ENCODE measurements at regions not wholly inside any gene's neighbourhood (a gene's known extent, or its start where the extent isn't known, plus 50 kb on each side); places are given as distances from the start of the nearest gene placed in this dataset.

DNA sequence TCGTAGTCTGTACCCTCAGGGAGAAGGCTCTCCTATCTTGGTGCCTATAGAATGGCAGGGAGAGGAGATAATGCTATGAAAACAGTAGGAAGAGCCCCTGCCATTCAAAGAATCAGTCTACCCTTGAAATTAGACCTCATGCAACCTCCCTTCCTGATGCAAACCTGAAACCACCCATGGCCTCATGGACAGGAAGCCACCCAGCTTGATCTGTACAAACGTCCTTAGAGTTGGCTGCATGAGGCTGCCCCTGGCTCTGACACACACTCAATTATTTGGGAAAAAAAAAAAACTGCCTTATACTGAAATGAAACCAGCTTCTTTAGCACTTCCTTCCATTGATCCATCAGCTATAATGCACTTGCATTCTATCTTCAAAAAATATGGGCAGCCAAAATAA is 116.6 kb upstream of the BCL2L14 start:
- TF ChIP-seq YY1 (IDR thresholded peaks at IDR 0.05; ENCODE audit: low read depth) (no peak), NFIC (IDR thresholded peaks at IDR 0.05) (no peak), CEBPB (IDR thresholded peaks at IDR 0.05) (no peak), EGR1 (IDR thresholded peaks at IDR 0.05) (no peak), EP300 (IDR thresholded peaks at IDR 0.05; ENCODE audit: borderline replicate concordance) (no peak), USF1 (IDR thresholded peaks at IDR 0.05) (no peak), CREB1 (IDR thresholded peaks at IDR 0.05; ENCODE audit: low read depth) (no peak), TEAD4 (IDR thresholded peaks at IDR 0.05) (no peak), ZBTB7A (IDR thresholded peaks at IDR 0.05; ENCODE audit: low read depth) (no peak), REST (IDR thresholded peaks at IDR 0.05; ENCODE audit: low read depth) (no peak), TAF1 (IDR thresholded peaks at IDR 0.05; ENCODE audit: low read depth) (no peak), FOXM1 (IDR thresholded peaks at IDR 0.05; ENCODE audit: borderline replicate concordance, low read depth) (no peak)
- TF ChIP-seq, protein P1, sequence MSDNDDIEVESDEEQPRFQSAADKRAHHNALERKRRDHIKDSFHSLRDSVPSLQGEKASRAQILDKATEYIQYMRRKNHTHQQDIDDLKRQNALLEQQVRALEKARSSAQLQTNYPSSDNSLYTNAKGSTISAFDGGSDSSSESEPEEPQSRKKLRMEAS (IDR thresholded peaks at IDR 0.05): no peak

- TF ChIP-seq RAD21 (IDR thresholded peaks at IDR 0.05; ENCODE audit: low read depth): no peak
- no peak for TF ChIP-seq CREB1 (IDR thresholded peaks at IDR 0.05; ENCODE audit: low read depth)
- TF ChIP-seq FOXM1 (IDR thresholded peaks at IDR 0.05; ENCODE audit: borderline replicate concordance, low read depth): no peak
- TF ChIP-seq TAF1 (IDR thresholded peaks at IDR 0.05; ENCODE audit: low read depth): no peak
- TF ChIP-seq EGR1 (IDR thresholded peaks at IDR 0.05): no peak
- no peak for TF ChIP-seq ZBTB7A (IDR thresholded peaks at IDR 0.05; ENCODE audit: low read depth)
- TF ChIP-seq NFIC (IDR thresholded peaks at IDR 0.05): no peak
These were observed 112.3 kb upstream of the BCL2L14 start for GRCh38 chr12:11958221-11959091.

GRCh38 chr12:11959117-11959823 is 111.5 kb upstream of the BCL2L14 start:
- TF ChIP-seq NFIC (IDR thresholded peaks at IDR 0.05) (no peak), FOXM1 (IDR thresholded peaks at IDR 0.05; ENCODE audit: borderline replicate concordance, low read depth) (no peak), YY1 (IDR thresholded peaks at IDR 0.05; ENCODE audit: low read depth) (no peak), CEBPB (IDR thresholded peaks at IDR 0.05) (no peak), TEAD4 (IDR thresholded peaks at IDR 0.05) (no peak), CREB1 (IDR thresholded peaks at IDR 0.05; ENCODE audit: low read depth) (no peak)
- TF ChIP-seq, protein P1 (IDR thresholded peaks at IDR 0.05): no peak

DNA sequence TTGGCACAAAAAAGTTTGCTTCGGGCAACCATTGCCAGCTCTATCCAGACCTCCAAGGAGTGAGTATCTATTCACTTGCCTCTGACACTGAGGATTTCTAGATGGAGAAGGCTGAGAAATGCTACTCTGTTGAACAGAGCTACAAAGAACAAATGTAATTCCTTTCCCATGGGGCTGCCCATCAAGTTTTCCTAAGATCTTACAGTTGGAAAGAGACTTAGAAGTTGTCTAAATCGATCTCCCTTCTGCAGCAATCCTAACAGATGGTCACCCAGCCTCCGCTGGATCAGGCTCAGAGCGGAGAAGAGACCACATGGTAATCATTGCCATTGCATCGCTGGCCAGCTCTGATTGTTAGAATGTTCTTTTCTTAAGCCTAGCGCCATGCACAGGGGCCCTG is 110.1 kb upstream of the BCL2L14 start:
- no peak for TF ChIP-seq NFIC (IDR thresholded peaks at IDR 0.05)
- no peak for TF ChIP-seq USF1 (IDR thresholded peaks at IDR 0.05)
- no peak for TF ChIP-seq EP300 (IDR thresholded peaks at IDR 0.05; ENCODE audit: borderline replicate concordance)
- TF ChIP-seq TCF12 (IDR thresholded peaks at IDR 0.05; ENCODE audit: low read depth): no peak
- TF ChIP-seq TAF1 (IDR thresholded peaks at IDR 0.05; ENCODE audit: low read depth): no peak
- TF ChIP-seq TEAD4 (IDR thresholded peaks at IDR 0.05): no peak
- TF ChIP-seq REST (IDR thresholded peaks at IDR 0.05; ENCODE audit: low read depth): no peak
- TF ChIP-seq, protein P1 (IDR thresholded peaks at IDR 0.05): no peak
- no peak for TF ChIP-seq ZBTB7A (IDR thresholded peaks at IDR 0.05; ENCODE audit: low read depth)

DNA sequence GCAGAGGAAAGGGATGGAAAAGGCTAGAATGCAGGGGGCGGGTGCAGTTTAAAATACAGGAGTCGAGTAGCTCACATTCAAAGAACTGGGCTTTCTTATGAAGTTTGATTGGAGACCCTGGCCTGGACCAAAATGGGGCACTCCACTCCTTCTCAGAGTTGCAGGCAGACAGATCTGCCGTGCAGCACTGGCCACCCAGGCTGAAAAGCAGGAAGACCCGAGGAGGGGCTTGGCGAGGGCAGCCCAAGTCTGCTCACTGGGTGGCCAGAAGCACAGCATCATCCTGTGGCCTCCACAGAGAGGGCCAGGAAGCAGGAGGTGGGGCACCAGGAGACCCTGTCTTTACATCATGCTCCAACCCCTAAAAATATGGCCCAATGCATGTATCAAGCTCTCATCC is 109.1 kb upstream of the BCL2L14 start:
- TF ChIP-seq EP300 (IDR thresholded peaks at IDR 0.05; ENCODE audit: borderline replicate concordance) (no peak), YY1 (IDR thresholded peaks at IDR 0.05; ENCODE audit: low read depth) (no peak), CEBPB (IDR thresholded peaks at IDR 0.05) (no peak), CREB1 (IDR thresholded peaks at IDR 0.05; ENCODE audit: low read depth) (no peak), TAF1 (IDR thresholded peaks at IDR 0.05; ENCODE audit: low read depth) (no peak), ZBTB7A (IDR thresholded peaks at IDR 0.05; ENCODE audit: low read depth) (no peak), NFIC (IDR thresholded peaks at IDR 0.05) (no peak), FOXM1 (IDR thresholded peaks at IDR 0.05; ENCODE audit: borderline replicate concordance, low read depth) (no peak), REST (IDR thresholded peaks at IDR 0.05; ENCODE audit: low read depth) (no peak), RAD21 (IDR thresholded peaks at IDR 0.05; ENCODE audit: low read depth) (no peak), TEAD4 (IDR thresholded peaks at IDR 0.05) (no peak), EGR1 (IDR thresholded peaks at IDR 0.05) (no peak)
